RWPE2 (cell line): ENCODE measurements at regions not wholly inside any gene's neighbourhood (a gene's known extent, or its start where the extent isn't known, plus 50 kb on each side); places are given as distances from the start of the nearest gene placed in this dataset.

Experiments
- ATAC-seq: fragments of 200-7000 bp; cut with Tn5 transposase; 3 replicates; pipeline ENCODE4 v1.9.1; 2021; ENCODE audit warnings: low read depth
- DNase-seq: peaks from one replicate; pipeline ENCODE4 v3.0.0-alpha.2; 2020; ENCODE audit warnings: low spot score
- H3K27ac ChIP-seq: fragments of 450-650 bp; 2 replicates; pipeline ENCODE4 v1.5.1; 2017; ENCODE audit warnings: mild to moderate bottlenecking; ENCODE audit not compliant: poor library complexity, severe bottlenecking
- H3K27me3 ChIP-seq: fragments of 250-450 bp; sonication (Bioruptor Pico); 2 replicates; pipeline ENCODE4 v1.5.1; 2021; ENCODE audit warnings: mild to moderate bottlenecking, moderate library complexity; ENCODE audit not compliant: insufficient read depth, poor library complexity, severe bottlenecking
- H3K36me3 ChIP-seq: fragments of 250-450 bp; sonication (Bioruptor Pico); 2 replicates; pipeline ENCODE4 v1.5.1; 2020; ENCODE audit warnings: low read depth, mild to moderate bottlenecking, moderate library complexity
- H3K4me1 ChIP-seq: fragments of 250-450 bp; sonication (Bioruptor Pico); 2 replicates; pipeline ENCODE4 v1.5.1; 2021; ENCODE audit warnings: mild to moderate bottlenecking, moderate library complexity; ENCODE audit not compliant: insufficient read depth, poor library complexity, severe bottlenecking
- H3K4me3 ChIP-seq: fragments of 250-450 bp; sonication (Bioruptor Pico); 2 replicates; pipeline ENCODE4 v1.5.1; 2021; ENCODE audit warnings: mild to moderate bottlenecking, moderate library complexity; ENCODE audit not compliant: severe bottlenecking
- H3K9me3 ChIP-seq: fragments of 250-450 bp; sonication (Bioruptor Pico); 2 replicates; pipeline ENCODE4 v1.5.1; 2021; ENCODE audit warnings: mild to moderate bottlenecking, moderate library complexity; ENCODE audit not compliant: severe bottlenecking
- TF ChIP-seq, protein P1 (sequence below): fragments of 450-650 bp; IDR thresholded peaks from one replicate; pipeline ENCODE4 v1.5.1; 2017; ENCODE audit warnings: mild to moderate bottlenecking, moderate library complexity; ENCODE audit not compliant: poor library complexity, severe bottlenecking

DNA sequence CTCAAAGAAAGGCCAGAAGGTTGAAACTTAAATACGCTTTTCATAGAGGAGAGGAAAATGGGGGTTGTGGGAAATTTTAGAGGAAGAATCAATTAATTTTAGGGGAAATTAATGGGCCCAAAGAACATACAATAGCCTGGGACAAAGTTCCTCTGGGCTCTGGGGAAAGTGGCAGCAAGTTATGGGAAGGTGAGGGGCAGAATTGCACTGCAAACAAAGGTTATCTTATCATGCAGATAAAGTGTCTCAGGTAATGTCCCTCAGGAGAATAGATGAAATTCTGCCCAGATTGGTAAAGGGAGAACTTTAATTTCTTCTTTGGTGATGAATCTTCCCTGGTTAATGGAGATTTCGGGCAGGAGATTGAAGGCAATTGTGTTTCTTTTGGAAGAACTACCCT, 326.1 kb upstream of the SLC24A2 start:
- no peak overlapping the region for H3K27ac ChIP-seq
- no peak for ATAC-seq
- no peaks in the 10 kb centered on the region for H3K36me3 ChIP-seq
- TF ChIP-seq, protein P1, sequence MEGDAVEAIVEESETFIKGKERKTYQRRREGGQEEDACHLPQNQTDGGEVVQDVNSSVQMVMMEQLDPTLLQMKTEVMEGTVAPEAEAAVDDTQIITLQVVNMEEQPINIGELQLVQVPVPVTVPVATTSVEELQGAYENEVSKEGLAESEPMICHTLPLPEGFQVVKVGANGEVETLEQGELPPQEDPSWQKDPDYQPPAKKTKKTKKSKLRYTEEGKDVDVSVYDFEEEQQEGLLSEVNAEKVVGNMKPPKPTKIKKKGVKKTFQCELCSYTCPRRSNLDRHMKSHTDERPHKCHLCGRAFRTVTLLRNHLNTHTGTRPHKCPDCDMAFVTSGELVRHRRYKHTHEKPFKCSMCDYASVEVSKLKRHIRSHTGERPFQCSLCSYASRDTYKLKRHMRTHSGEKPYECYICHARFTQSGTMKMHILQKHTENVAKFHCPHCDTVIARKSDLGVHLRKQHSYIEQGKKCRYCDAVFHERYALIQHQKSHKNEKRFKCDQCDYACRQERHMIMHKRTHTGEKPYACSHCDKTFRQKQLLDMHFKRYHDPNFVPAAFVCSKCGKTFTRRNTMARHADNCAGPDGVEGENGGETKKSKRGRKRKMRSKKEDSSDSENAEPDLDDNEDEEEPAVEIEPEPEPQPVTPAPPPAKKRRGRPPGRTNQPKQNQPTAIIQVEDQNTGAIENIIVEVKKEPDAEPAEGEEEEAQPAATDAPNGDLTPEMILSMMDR, result no peak
- H3K9me3 ChIP-seq, result no peaks in the 10 kb centered on the region
- no peaks in the 10 kb centered on the region for H3K4me1 ChIP-seq
- no peak overlapping the region for H3K4me3 ChIP-seq
- no peaks in the 10 kb centered on the region for H3K27me3 ChIP-seq
- no peak for DNase-seq

DNA sequence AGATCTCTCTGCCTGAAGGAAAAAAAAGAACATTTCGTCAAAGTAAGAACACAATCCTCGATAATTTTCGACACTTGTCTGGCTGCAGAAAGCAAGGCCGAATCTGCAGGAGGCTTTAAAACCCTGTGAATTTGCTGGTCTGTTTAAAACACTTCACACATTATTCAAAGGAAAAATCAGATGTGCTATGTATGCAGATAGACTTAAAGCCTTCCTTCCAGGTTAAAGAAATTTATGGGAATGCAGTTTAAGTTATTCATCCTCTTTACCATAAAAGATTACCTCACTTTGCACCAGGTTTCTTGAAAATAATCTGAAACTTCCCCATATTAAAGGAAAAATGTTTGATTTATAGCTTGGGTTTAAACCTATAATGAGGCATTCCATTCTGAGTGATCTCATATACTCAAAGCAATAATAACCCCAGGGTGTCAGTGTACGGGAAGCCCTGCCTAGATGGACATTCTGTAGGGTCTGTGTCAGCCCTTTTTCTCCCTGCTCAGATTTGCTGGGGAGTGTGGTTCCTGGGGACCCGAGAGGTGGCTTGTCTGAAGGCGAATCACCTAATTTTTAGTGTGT, 323.5 kb upstream of the SLC24A2 start:
- Histone ChIP-seq H3K4me1 (no peaks in the 10 kb centered on the region), H3K9me3 (no peaks in the 10 kb centered on the region), H3K27ac (no peak overlapping the region), H3K27me3 (no peaks in the 10 kb centered on the region), H3K36me3 (no peaks in the 10 kb centered on the region), H3K4me3 (no peak overlapping the region)
- TF ChIP-seq, protein P1, result no peak
- no peak for DNase-seq
- no peak for ATAC-seq

DNA sequence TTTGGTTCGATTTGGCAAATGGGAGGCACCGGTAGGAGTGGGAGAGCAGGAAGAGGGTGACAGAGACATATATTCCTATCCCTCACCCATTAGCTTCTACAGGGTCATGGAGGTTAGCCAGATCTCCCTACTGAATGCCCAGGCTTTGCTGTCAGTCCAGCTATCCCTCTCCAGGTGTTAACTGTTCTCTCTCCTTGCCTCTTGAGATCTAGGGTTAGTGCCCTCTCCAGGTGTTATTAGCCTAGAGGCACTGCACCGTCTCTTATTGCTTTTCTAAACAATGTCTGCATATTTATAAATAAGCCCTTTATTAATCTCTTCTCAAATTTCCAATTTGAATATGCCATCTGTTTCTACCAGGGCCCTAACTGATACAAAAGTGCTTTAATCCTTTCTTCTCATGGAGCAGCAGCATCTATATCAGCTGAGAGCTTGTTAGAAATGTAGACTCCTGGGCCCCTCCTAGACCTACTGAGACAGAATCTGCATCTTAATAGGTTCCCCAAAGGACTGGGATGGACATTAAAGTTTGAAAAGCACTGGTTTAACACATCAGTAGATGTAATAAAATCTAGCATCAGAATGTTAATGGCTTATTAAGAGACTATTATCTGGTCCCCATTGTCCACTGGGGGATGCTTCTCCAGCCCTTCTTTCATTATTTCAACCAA, 322.5 kb upstream of the SLC24A2 start:
- no peak overlapping the region for H3K4me3 ChIP-seq
- TF ChIP-seq, protein P1, result no peak

DNA sequence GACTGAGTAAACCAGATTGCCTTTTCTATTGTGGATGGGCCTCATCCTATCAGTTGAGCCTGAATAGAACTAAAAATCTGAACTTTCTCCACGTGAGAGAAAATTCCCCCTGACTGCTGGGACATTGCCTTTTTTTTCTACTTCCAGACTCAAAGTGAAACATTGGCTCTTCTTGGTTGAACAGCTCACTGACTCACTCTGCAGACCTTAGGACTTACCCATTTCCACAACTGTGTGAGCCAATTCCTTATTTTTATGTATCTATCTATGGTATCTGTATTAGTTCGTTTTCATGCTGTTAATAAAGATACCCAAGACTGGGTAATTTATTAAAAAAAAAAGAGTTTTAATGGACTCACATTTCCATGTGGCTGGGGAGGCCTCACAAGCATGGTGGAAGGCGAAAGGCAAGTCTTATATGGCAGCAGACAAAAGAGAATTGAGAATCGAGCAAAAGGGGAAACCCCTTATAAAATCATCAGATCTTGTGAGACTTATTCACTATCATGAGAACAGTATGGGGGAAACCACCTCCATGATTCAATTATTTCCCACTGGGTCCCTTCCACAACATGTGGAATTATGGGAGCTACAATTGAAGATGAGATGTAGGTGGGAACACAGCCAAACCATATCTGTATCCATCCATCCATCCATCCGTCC, 306.7 kb upstream of the SLC24A2 start:
- H3K27ac ChIP-seq, result no peak overlapping the region

More for the DNA sequence above, 322.5 kb upstream of the SLC24A2 start:
- no peaks in the 10 kb centered on the region for H3K9me3 ChIP-seq
- no peaks in the 10 kb centered on the region for H3K4me1 ChIP-seq
- H3K27ac ChIP-seq, result no peak overlapping the region
- ATAC-seq (no peak), DNase-seq (no peak)
- no peaks in the 10 kb centered on the region for H3K36me3 ChIP-seq
- no peaks in the 10 kb centered on the region for H3K27me3 ChIP-seq

More for the DNA sequence above, 306.7 kb upstream of the SLC24A2 start:
- Histone ChIP-seq H3K27me3 (no peaks in the 10 kb centered on the region), H3K4me3 (no peak overlapping the region), H3K4me1 (no peaks in the 10 kb centered on the region), H3K36me3 (no peaks in the 10 kb centered on the region), H3K9me3 (no peaks in the 10 kb centered on the region)
- DNase-seq, result no peak
- ATAC-seq, result no peak
- TF ChIP-seq, protein P1, result no peak
